Astrocyte of the spinal cord (primary cell): ENCODE measurements at regions not wholly inside any gene's neighbourhood (a gene's known extent, or its start where the extent isn't known, plus 50 kb on each side); places are given as distances from the start of the nearest gene placed in this dataset.

ENCODE experiments used
- DNase-seq: peaks from one replicate; pipeline ENCODE4 v3.0.0; 2011; ENCODE audit warnings: low read depth, low spot score
- H3K4me3 ChIP-seq: 2 replicates; pipeline ENCODE4 v1.5.1; 2011; ENCODE audit warnings: low read depth, mild to moderate bottlenecking, low read length, moderate library complexity
- in situ Hi-C: cut with HindIII; loops from 2 replicates; pipeline ENCODE4 v1.10.0; 2017; ENCODE audit warnings: low sequenced_read_pairs
- TF ChIP-seq, protein P1 (sequence below): IDR thresholded peaks from 2 replicates; pipeline ENCODE4 v1.5.1; 2012; ENCODE audit warnings: low read depth, mild to moderate bottlenecking, low read length, inconsistent platforms

DNA sequence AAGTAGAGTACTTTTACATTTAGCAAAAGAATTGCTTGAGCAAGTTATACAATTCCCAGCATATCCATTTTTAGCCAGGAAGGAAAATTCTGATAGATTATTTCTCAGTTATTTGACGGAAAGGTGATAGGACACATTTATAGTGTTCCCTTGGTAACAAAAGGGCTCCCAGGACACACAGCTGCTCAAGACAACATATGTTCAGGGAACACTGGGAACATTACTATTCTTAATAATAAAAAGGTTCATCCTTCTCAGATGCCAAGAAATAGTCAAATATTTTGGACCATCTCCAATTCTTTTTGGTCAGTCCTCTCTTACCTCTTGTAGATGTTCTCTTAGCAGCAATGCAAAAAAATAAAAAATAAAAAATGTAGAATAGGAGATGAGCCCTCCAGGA lies 66.8 kb upstream of the SMAD1 start:
- in situ Hi-C loops: no loop called here
- DNase-seq: no peak
- H3K4me3 ChIP-seq: no peak overlapping the region
- TF ChIP-seq, protein P1, sequence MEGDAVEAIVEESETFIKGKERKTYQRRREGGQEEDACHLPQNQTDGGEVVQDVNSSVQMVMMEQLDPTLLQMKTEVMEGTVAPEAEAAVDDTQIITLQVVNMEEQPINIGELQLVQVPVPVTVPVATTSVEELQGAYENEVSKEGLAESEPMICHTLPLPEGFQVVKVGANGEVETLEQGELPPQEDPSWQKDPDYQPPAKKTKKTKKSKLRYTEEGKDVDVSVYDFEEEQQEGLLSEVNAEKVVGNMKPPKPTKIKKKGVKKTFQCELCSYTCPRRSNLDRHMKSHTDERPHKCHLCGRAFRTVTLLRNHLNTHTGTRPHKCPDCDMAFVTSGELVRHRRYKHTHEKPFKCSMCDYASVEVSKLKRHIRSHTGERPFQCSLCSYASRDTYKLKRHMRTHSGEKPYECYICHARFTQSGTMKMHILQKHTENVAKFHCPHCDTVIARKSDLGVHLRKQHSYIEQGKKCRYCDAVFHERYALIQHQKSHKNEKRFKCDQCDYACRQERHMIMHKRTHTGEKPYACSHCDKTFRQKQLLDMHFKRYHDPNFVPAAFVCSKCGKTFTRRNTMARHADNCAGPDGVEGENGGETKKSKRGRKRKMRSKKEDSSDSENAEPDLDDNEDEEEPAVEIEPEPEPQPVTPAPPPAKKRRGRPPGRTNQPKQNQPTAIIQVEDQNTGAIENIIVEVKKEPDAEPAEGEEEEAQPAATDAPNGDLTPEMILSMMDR: no peak

DNA sequence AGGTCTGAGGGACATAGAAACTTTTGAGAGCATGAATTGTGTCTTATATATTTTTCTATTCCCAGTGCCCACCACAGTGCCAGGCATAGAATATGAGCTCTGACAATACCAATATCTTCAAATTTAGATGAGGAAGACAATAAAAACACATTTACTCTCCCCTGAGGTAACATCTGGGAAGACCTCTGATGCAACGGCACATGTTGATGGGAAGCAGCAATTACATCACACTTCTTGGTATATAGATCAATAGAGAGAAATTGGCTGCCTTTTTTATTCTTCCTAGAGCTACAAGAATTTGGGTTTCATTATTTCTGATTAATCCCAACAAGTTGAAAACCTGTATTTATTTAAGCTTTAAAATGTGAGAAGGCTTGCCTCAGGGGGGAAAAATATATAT lies 67.4 kb upstream of the SMAD1 start:
- no peak overlapping the region for H3K4me3 ChIP-seq
- TF ChIP-seq, protein P1: no peak
- in situ Hi-C loops: no loop called here
- DNase-seq: no peak

DNA sequence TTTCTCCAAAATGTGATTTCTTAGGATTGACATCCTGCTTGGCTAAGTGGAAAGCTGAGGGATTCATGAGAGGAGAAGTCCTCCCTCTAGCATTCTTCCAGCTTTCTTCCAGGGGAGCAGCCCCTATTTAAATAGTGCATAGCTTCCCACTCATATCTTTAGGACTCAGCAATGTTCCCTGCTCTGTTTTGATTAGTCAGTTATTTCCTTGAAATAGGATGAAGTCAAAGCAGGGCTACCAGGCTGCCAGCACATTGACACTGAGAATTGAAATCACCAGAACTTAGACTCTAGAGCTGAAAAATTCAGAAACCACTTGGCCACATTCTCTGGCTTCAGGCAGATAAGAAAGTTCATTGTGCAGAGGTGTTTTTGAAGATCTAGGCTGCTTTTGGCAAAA lies 74.7 kb upstream of the SMAD1 start:
- H3K4me3 ChIP-seq: no peak overlapping the region
- in situ Hi-C loops: no loop called here
- TF ChIP-seq, protein P1: no peak
- DNase-seq: no peak

DNA sequence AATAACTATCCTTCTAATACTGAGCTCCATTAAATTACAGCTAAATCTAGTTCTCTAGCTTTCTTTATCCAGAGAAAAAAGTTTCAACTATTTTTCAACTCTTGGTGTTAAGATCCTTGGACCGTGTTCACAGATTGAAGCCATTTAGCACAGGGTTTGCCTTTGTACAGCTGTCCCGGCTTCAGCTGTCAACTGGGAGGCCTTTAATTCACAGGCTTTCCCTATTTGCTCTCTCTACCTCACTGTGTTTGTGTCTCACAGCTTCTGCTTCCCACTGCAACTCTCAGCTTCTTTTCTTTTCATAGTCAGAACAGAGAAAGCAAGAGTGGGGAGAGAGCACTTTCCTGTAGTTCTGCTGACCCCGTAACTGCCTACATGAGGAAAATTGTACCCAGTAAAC lies 76.9 kb upstream of the SMAD1 start:
- H3K4me3 ChIP-seq: no peak overlapping the region
- TF ChIP-seq, protein P1: no peak
- DNase-seq: no peak
- in situ Hi-C loops: no loop called here

DNA sequence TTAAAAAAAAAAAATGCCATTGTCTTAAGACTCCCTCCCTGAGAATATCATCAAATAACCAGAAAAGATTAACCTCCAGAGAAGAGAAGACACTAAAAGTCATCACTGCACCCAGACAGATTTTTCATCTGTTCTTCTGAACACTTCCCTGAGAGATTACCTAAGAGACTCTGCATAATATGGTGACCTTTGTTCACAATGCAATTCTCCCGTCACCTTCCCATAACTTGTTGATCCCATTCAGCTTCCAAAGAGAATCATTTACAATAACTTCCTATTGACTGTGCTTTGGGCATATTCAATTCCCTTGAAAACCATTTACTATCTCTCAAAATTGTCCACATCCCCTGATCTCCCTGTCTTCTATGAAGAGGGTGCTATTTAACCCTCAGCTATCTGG lies 85.1 kb upstream of the SMAD1 start:
- in situ Hi-C loops: no loop called here

DNA sequence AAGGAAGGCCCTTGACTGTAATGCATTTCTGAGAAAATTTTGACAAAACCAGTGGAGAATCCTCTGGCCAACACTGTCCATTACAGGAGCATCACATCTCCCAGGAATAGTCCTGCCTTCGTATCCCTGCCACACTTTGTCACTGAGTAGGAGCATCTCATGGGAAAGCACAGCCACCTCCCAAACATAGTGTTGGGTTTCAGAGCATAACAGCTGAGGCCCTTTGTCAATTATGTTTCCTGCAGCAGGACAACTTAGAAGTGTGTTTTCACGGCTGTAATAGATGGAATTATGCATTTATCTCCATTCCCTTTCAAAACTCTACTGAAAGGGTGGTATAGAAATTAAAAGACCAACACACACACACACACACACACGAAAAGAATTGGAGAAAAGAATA lies 91.1 kb upstream of the SMAD1 start:
- H3K4me3 ChIP-seq: no peak overlapping the region
- DNase-seq: no peak
- in situ Hi-C loops: no loop called here
- TF ChIP-seq, protein P1: no peak

More for the DNA sequence above, 85.1 kb upstream of the SMAD1 start:
- H3K4me3 ChIP-seq: no peak overlapping the region
- TF ChIP-seq, protein P1: no peak
- DNase-seq: no peak

DNA sequence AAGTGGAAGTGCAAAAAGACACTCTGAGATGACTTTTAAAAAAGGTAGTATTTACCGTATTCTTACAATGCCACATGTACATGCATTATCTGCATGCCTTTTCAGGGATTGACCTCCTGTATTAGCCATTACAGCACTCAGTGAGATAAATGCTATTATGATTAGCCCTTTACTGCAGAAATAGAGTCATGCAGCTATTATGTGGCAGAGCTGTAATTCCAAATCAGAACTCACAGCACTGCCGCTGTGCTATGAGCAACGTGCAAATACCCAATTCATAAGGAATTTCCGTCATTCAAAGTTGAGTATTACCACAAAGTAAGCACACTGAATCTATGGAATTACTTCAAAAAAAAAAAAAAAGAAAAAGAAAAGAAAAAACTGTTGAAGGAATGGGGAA lies 92.1 kb upstream of the SMAD1 start:
- H3K4me3 ChIP-seq: no peak overlapping the region
- TF ChIP-seq, protein P1: no peak
- DNase-seq: no peak
- in situ Hi-C loops: no loop called here
